ENCODE measurements at regions not wholly inside any gene's neighbourhood (a gene's known extent, or its start where the extent isn't known, plus 50 kb on each side); places are given as distances from the start of the nearest gene placed in this dataset.

DNA sequence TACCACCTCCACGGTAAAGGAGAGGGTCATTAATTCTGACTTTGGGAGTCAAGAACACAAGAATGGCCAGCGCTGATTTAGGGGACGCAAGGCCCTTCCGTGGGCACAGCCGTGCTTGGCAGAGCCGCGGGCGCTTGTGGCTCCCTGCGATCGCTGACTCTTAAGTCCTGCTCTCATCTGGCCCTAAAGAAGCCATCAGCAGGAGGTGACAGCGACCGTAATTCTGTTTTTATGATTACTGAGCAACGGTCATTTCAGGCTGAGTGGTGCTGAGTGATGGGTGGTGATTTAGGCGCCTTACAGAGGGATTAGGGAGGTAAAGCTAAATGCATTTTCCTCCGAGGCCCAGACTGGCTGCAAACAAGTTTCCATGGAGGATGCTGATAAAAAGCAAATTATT lies 364.6 kb upstream of the SULF2 start:
- TF ChIP-seq ZNF138 (CRISPR knock-in tag; IDR thresholded peaks at IDR 0.05; ENCODE audit: low read depth) = no peak
- no peak for TF ChIP-seq CHD2 (IDR thresholded peaks at IDR 0.05; ENCODE audit: low read depth, low read length)
- TF ChIP-seq TAF1 (CRISPR knock-in tag; IDR thresholded peaks at IDR 0.05) = no peak
- no peak for TF ChIP-seq ZNF569 (CRISPR knock-in tag; IDR thresholded peaks at IDR 0.05; ENCODE audit: borderline replicate concordance)
- no peak for TF ChIP-seq SP2 (CRISPR knock-in tag; IDR thresholded peaks at IDR 0.05)
- no peak for TF ChIP-seq NFATC3 (CRISPR knock-in tag; IDR thresholded peaks at IDR 0.05)
